ENCODE measurements at regions not wholly inside any gene's neighbourhood (a gene's known extent, or its start where the extent isn't known, plus 50 kb on each side); places are given as distances from the start of the nearest gene placed in this dataset.

- DNase-seq, result no peak
Observed at GRCh38 chr20:60484316-60484715, 526.1 kb downstream of the CDH26 start.

- no peak for DNase-seq
Observed at GRCh38 chr20:60485012-60485760, 527.0 kb downstream of the CDH26 start.

- DNase-seq, result no peak
Observed at GRCh38 chr20:60486315-60486714, 528.1 kb downstream of the CDH26 start.

GRCh38 chr20:60486937-60487336 lies 528.7 kb downstream of the CDH26 start:
- DNase-seq, result no peak

- DNase-seq, result no peak
Observed at GRCh38 chr20:60490217-60491050, 532.2 kb downstream of the CDH26 start.

GRCh38 chr20:60491051-60491581 lies 532.9 kb downstream of the CDH26 start:
- DNase-seq, result no peak

GRCh38 chr20:60494476-60494875 lies 536.3 kb downstream of the CDH26 start:
- no peak for DNase-seq

- DNase-seq, result no peak
Observed at GRCh38 chr20:60497298-60498035, 539.2 kb downstream of the CDH26 start.

GRCh38 chr20:60500038-60500701 lies 541.9 kb downstream of the CDH26 start:
- no peak for DNase-seq

GRCh38 chr20:60501048-60501447 lies 542.8 kb downstream of the CDH26 start:
- no peak for DNase-seq

GRCh38 chr20:60502881-60503280 lies 544.7 kb downstream of the CDH26 start:
- DNase-seq, result no peak

- no peak for DNase-seq
Observed at GRCh38 chr20:60505423-60505822, 547.2 kb downstream of the CDH26 start.

- no peak for DNase-seq
Observed at GRCh38 chr20:60506061-60506460, 547.8 kb downstream of the CDH26 start.

- no peak for DNase-seq
Observed at GRCh38 chr20:60507087-60507694, 549.0 kb downstream of the CDH26 start.

GRCh38 chr20:60509407-60509806 lies 551.2 kb downstream of the CDH26 start:
- no peak for DNase-seq

GRCh38 chr20:60510356-60510755 lies 552.1 kb downstream of the CDH26 start:
- no peak for DNase-seq

GRCh38 chr20:60512443-60512842 lies 554.2 kb downstream of the CDH26 start:
- no peak for DNase-seq

- no peak for DNase-seq
Observed at GRCh38 chr20:60513141-60513540, 554.9 kb downstream of the CDH26 start.

GRCh38 chr20:60516442-60516841 lies 558.2 kb downstream of the CDH26 start:
- DNase-seq, result no peak

- no peak for DNase-seq
Observed at GRCh38 chr20:60518022-60518421, 559.8 kb downstream of the CDH26 start.

- no peak for DNase-seq
Observed at GRCh38 chr20:60525397-60525796, 567.2 kb downstream of the CDH26 start.

GRCh38 chr20:60527656-60528055 lies 569.4 kb downstream of the CDH26 start:
- no peak for DNase-seq
